HUDEP-2 (cell line): ENCODE measurements at regions not wholly inside any gene's neighbourhood (a gene's known extent, or its start where the extent isn't known, plus 50 kb on each side); places are given as distances from the start of the nearest gene placed in this dataset.

Experiments
- DNase-seq, 76 experiments: peaks; one replicate each; lab custom pipeline; 2025; ENCODE audit not compliant: unreplicated experiment in 76 of 76; lab: John Stamatoyannopoulos, UW

DNA sequence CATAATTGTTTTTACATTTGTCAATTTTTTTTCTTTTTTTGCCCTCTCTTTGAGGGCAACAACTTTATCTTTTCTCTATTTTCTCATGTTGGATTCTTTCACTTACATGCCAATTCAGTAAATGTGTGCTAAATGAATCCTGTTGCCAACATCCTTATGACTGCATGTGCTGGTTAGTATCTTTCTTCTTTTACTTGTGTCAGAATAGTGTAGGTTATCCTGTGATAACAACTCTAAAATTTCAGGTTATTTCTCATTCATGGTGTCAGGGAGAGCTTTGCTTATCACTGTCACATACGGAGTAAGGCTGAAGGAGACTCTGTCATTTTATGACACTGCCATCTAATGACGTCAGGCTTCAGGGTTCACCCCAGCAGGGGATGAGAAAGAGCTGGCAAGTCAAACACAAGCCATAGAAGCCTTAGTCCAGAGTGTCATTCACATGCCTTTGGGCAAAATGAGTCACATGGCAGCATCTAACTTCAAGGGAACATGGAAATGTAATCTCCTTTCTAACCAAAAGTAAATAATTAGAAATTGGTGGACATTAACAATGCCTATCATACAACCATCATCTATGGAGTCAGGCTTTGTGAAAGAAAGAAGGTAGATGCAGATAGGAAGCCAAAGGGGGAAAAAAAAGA is 242.5 kb upstream of the ATP2B1 start:
- no peak for DNase-seq

GRCh38 chr12:89950421-89950820 is 241.8 kb upstream of the ATP2B1 start:
- no peak for DNase-seq

GRCh38 chr12:89949457-89950195 is 241.0 kb upstream of the ATP2B1 start:
- DNase-seq: peak in 1 of 76 experiments; percentile 13

GRCh38 chr12:89948271-89949175 is 239.9 kb upstream of the ATP2B1 start:
- DNase-seq: no peak

DNA sequence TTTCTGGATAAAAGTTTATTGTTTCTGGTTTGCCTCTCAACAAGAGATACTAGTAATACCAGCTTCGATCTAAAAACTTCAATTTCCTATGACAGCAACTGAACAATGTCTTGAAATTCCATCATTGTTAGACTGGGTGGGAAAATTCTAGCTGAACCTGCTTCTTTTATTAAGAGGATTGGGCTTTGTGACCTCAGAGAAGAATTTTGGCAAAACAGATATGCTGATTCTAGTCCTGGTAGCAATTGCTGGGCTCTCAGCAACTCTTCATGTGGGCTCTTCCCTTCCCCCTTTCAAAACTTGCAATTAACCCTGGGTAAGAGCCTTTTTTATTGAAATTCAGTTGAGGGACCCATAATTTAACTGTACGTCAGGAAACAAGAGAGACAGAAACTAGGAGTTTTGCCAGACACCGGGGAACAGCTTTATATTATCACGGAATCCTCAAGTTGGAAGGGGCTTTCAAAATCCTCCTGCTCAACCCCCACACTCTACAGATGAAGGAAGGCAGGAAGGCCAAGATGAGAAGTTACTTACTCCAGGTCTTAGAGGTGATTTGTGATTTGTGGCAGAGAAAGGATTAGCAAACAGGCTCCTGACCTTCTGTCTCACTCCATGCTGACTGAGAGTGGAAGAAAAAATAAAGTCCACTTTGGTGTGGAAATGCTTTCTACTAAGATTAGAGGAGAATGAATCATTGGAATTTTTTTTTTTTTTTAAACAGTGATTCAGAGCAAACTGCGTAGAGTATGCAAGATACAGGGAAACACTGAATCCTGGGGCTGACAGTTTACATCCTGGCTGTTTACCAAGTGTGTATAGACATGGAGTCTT is 239.0 kb upstream of the ATP2B1 start:
- DNase-seq: no peak

DNA sequence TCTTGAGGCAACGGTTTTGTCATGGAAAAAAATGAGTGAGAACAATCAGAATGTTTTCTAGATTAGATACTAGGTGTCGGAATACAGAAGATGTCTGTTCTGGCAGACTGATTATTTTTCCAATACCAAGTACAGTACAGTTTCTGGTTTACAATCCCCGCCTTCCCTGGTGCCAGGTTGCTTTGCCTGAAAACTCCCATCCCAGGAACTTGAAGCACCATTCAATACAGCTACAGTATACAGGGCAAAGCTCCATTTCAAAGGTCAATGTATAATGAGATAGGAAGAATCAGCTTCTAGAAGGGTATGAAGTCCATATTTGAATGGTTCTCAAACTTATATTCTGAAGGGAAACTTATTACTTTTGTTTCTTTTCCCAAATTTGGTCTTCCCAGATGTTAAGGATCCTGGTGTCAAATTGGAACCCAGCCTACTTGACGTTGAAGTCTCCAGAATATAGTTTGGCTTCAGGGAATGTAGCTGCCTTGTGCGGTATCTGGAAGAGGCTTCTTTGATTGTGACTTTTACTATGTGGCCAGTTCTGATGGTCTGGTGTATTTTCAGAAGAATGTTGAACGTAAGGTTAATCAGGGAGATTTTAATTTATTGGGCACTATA is 238.0 kb upstream of the ATP2B1 start:
- DNase-seq: no peak

DNA sequence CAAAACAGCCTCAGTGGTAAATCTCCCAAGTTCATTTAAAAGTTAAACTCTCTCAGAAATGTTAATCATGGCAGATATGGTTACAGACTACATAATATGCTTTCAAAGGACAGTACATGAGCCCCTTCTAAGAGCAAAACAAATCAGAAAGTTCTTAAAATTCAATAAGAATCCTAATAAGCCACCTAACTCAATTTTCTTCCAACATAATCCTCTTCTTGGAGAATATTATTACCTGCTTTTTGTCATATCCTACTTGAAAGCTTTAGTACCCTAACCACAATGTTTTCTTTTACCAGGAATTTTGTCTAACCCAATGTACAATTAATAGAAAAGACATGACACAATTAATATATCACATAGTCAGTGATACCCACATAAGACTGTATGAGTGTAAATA is 236.5 kb upstream of the ATP2B1 start:
- DNase-seq: no peak

GRCh38 chr12:89943463-89943862 is 234.8 kb upstream of the ATP2B1 start:
- no peak for DNase-seq

DNA sequence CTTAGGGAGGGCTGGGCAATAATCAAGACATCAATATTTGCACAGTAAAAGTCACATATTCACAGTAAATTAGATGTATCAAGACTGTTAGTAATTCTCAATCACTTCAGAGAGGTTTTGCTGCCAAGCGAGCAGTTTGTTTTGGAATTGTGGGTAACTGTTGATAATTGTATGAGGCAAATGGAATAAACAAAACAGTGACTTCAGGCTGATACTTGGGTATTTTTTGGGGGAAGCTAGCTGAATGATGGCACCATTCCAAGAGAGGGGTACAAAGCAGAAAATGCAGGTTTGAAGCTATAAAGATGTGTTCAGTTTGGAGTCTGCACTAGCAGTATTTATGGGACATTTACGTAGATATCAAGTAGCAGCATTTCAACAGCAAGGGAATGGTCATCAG is 232.8 kb upstream of the ATP2B1 start:
- no peak for DNase-seq

- no peak for DNase-seq
Observed at GRCh38 chr12:89939522-89940215, 231.0 kb upstream of the ATP2B1 start.

DNA sequence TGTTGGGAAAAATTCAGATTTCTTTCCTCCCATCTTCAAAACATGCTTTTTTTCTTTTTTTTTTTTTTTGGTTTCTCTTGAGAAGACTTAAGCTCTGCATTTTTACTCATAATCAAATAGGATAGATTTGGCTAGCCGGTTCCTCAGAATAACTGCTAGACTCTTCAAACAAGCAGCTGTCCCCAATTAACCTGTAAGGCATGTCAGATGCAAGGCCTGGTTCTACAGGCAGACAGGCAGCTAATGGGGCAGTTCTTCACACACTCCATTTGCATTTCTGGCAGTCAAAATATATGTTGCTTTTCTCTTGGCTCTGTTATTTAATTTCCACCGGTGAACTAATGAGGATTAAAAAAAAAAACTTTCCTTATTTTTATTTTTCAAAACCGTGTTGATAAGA is 228.0 kb upstream of the ATP2B1 start:
- DNase-seq: no peak

DNA sequence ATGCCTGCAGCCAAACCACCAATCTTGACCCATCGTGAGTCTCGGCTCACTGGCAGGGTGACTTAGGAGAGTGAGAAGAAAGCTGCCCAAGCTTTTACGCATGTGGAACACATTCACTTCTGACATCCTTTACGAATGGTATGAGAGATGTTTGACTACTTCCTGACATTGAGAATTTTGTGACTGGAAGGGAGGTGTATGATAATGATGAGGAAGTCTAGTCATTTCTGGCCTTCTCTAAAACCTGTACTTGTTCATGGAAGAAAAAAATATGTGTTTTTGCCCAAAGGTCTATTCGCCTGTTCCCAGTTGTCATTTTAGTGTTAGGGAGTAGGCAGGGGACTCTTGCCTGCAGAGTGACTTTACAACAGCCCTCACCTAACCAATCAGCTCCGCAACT is 227.2 kb upstream of the ATP2B1 start:
- DNase-seq: no peak

GRCh38 chr12:89933911-89934310 is 225.3 kb upstream of the ATP2B1 start:
- no peak for DNase-seq

DNA sequence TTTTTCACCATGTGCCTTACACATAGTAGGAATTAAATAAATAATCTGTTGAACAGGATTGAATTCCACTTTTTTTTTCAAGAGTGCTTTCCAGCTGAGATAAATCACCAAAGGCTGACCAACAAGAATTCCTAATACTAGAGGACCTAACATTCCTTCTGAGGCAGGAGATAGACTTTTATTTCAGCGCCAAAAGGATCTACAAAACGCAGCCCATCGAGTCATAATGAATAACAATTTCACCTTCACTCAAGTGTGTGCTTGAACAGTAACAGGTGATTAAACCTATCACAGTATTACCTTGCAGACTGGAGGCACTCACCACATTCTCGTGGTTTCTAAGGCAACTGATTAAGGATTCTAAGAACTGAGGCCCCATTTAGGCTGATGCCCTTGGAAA is 224.3 kb upstream of the ATP2B1 start:
- no peak for DNase-seq

GRCh38 chr12:89928467-89928866 is 219.8 kb upstream of the ATP2B1 start:
- DNase-seq: no peak

DNA sequence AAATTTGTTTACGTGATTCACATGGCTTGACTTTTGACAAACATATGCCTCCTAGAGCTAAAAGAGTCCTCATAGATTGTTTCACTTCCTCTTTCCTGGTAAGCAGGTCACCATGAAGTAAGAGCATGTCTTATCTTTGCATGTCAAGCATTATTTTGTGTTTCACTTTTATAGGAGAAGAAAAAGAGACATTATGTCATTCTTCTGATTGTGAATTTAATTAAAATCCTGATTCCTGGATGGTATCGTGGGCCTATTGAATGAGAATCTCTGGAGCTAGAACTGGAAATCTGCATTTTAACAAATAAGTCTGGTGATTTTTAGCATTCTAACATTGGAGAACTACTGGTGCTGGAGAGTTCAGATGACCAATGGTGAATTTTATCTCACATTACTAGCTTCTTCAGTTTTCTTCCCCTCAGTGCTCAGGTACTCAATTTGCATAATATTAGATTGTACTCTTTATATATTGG is 218.6 kb upstream of the ATP2B1 start:
- peak in 1 of 76 experiments; percentile 26 for DNase-seq

DNA sequence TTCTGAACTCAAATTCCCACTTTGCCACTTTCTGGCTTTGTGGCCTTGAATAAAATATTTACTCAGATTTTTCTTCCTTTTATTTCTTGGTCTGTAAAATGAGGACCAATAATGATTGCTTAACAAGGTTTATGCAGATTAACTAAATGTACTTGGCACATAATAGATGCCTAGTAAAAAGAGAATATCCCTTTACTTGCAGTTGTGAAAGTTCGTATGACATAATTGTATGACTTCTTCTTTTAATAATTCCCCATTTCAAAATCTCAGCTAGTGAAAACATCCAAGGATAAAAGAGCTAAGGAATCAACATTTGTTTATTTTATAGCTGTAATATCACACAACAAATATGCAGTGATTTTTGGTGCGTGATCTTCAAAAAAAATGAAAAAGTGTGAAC is 215.6 kb upstream of the ATP2B1 start:
- DNase-seq: no peak

DNA sequence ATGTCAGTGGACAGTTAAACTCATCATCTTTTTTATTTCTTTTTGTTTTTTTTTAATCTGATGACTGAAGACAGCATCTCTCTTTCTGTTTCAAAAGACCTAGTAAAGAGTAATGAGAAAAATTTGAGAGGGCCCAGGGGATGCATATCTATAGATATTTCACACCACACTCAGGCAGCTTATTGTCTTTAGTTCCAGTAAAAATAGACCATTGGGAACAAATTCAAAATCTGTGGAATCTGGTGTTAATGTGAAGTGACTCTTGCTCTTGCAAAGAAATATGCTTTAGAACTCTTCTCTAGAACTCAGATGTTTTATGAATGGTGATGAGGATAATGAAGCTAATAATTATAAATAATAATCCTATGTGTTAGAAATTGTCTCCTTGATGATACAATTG is 214.5 kb upstream of the ATP2B1 start:
- DNase-seq: no peak

DNA sequence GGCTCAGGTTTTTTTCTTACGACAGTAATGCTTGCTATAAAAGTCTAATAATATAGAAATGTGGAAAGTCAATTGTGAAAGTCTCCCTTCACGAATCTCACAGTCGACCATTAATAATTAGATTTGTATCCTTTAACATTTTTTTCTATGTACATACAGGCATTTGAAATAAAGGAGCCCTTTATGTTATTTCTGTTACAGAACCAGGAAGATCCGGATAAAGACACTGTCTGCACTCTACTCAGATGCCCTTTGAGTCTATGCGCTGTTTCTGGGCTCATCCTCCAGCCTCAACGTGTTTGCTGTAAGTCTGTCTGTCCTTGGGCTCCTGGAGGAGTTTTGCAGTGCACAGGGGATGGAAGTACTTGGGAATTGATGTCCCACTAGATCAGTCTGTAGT is 212.2 kb upstream of the ATP2B1 start:
- no peak for DNase-seq
